Panc1 (cell line): ENCODE measurements at regions not wholly inside any gene's neighbourhood (a gene's known extent, or its start where the extent isn't known, plus 50 kb on each side); places are given as distances from the start of the nearest gene placed in this dataset.

Experiments used
- POLR2AphosphoS5 ChIP-seq: IDR thresholded peaks from 2 replicates; pipeline ENCODE4 v1.6.1; 2012; ENCODE audit warnings: mild to moderate bottlenecking, low read depth, low read length, moderate library complexity
- TF ChIP-seq, protein P1 (sequence below): fragments of 450-650 bp; IDR thresholded peaks from 2 replicates; pipeline ENCODE4 v1.5.1; 2017; ENCODE audit warnings: mild to moderate bottlenecking

DNA sequence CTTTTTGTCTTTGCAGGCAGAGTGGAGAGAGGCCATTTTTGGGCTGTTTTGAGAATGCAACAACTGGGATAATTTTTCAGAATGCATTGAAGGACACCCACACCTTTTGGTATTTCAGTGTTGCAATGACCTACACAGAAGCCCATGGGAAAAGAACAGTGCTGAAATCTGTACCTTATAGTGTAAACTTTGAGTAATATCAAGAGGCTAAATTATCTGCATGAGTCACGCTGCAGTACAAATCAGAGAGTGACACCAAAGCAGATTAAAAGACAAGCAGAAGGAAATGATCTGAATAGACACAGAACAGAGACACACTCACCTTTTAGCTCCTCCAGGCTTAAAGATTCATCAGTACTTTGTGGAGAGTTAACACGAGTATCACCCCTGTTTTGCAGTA is 265.3 kb downstream of the PAX3 start:
- TF ChIP-seq, protein P1, sequence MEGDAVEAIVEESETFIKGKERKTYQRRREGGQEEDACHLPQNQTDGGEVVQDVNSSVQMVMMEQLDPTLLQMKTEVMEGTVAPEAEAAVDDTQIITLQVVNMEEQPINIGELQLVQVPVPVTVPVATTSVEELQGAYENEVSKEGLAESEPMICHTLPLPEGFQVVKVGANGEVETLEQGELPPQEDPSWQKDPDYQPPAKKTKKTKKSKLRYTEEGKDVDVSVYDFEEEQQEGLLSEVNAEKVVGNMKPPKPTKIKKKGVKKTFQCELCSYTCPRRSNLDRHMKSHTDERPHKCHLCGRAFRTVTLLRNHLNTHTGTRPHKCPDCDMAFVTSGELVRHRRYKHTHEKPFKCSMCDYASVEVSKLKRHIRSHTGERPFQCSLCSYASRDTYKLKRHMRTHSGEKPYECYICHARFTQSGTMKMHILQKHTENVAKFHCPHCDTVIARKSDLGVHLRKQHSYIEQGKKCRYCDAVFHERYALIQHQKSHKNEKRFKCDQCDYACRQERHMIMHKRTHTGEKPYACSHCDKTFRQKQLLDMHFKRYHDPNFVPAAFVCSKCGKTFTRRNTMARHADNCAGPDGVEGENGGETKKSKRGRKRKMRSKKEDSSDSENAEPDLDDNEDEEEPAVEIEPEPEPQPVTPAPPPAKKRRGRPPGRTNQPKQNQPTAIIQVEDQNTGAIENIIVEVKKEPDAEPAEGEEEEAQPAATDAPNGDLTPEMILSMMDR: no peak
- TF ChIP-seq POLR2AphosphoS5: no peak
